GM12874 (cell line): ENCODE measurements at regions not wholly inside any gene's neighbourhood (a gene's known extent, or its start where the extent isn't known, plus 50 kb on each side); places are given as distances from the start of the nearest gene placed in this dataset.

Experiments
- TF ChIP-seq, protein P1 (sequence below): IDR thresholded peaks from 2 replicates; pipeline ENCODE4 v1.5.1; 2011; ENCODE audit warnings: low read depth, mild to moderate bottlenecking, control low read depth, low read length, moderate library complexity; ENCODE audit not compliant: insufficient read depth

DNA sequence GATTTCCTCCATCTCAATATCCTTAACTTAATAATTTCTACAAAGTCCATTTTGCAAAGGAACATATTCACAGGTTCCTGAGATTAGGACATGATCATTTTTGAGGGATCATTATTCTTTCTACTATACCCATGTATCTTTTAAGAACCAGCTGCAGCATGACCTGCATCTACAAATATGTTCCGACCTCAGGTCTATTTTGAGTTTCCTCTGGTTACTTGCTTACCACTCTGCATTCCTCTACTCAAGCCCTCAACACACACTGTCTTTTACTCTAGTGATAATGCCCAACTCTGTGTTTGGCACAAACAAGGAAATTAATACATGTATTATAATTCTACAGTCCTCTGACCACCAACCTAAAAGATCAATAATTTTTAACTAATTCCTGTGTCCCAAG is 386.1 kb downstream of the DNAH5 start:
- TF ChIP-seq, protein P1, sequence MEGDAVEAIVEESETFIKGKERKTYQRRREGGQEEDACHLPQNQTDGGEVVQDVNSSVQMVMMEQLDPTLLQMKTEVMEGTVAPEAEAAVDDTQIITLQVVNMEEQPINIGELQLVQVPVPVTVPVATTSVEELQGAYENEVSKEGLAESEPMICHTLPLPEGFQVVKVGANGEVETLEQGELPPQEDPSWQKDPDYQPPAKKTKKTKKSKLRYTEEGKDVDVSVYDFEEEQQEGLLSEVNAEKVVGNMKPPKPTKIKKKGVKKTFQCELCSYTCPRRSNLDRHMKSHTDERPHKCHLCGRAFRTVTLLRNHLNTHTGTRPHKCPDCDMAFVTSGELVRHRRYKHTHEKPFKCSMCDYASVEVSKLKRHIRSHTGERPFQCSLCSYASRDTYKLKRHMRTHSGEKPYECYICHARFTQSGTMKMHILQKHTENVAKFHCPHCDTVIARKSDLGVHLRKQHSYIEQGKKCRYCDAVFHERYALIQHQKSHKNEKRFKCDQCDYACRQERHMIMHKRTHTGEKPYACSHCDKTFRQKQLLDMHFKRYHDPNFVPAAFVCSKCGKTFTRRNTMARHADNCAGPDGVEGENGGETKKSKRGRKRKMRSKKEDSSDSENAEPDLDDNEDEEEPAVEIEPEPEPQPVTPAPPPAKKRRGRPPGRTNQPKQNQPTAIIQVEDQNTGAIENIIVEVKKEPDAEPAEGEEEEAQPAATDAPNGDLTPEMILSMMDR: no peak

DNA sequence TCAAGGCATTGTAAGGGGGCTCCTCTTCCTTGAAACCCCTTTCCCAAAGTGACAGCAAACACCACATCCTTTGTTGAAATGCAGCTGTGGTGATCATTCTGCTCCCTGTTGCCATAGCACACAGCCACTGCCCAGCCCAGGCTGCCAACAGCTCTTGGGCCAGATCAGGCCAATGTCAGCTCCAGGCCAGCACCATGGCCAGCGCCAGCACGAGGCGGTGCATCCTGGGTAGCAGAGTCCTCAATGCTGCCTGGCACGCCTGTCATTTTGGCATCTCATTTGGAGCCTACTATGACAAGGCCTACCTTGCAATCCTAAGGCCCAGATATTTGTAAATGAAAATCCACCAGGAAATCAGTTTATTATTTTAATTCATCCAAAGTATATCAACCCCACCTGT is 390.6 kb downstream of the DNAH5 start:
- TF ChIP-seq, protein P1: no peak

DNA sequence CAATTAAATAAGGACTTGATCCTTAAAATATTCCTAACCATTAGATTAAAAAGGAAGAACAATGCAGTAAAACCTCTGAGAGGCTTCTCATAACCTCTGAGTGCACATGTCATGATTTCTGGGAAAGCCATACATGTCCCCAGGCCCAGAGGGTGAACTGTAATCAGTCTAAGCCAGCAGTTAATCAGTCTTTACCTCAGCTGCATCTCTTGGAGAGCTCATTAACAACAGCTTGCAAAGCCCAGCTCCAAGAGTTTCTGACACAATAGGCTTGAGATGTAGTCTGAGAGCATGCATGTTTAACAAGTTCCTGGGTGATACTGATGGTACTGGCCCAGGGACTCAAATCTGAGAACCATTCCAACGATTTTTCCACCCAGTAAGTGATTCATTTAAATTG is 392.1 kb downstream of the DNAH5 start:
- TF ChIP-seq, protein P1: no peak

DNA sequence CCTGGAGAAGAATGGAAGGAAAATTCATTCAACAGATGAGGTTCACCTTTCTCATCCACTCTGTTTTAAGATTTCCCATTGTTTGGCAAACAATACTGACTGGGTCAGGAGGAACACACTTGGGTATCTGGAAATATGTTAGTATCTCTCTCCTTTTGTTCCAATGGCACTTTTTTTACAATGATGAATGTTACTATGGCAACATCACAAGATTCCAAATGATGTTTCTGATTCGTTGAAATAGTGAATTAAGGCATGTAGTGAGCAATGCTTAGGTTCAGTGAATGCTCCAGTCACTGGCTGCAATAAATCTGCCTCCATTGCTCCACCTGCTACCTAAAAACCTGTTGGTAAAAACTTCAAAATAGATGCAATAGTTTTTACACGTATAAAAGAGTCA is 392.8 kb downstream of the DNAH5 start:
- TF ChIP-seq, protein P1: no peak

DNA sequence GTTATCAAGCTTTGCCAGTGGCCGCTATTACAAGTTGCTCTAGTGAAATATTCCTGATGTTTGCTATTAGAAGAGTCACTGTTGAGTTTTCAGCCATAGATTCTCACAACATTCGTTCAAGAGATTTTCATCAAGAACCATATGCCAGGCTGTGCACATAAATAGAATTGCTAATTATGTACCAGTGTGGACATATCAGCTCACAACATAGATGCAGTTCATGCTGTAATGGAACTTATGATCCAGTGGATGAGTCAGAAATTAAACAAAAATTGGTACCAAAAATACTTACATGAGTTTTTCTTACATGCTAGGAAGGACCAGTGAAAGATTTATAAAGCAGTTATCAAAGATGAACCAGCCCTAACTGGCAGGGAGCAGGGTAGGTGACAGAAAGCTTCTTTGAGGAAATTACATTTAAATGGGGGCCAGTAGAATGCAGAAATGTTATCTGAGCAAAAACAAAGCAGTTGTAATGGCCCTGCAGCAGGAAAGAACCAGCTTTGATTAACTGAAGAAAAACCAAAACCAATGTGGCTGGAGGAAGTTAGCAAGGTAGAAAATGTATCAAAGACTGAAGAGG is 404.2 kb downstream of the DNAH5 start:
- TF ChIP-seq, protein P1: no peak

DNA sequence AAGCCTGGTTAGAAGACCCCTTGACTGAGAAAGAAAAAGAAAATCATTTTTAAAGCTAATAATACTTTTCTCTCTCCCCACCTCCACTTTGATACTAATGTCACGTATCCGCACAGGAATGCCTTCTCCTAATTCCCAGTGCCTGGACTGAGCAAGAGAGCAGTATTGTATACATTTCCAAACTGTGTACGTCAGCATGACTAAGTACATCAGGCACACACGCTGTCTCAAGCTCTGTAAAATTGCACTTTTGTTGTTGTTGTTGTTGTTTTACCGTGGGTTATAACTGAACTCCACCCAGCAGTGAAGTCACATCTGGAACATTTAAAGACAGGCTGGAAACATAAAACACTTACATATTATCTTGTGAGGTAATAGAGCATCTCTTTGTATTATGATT is 407.6 kb downstream of the DNAH5 start:
- TF ChIP-seq, protein P1: no peak

DNA sequence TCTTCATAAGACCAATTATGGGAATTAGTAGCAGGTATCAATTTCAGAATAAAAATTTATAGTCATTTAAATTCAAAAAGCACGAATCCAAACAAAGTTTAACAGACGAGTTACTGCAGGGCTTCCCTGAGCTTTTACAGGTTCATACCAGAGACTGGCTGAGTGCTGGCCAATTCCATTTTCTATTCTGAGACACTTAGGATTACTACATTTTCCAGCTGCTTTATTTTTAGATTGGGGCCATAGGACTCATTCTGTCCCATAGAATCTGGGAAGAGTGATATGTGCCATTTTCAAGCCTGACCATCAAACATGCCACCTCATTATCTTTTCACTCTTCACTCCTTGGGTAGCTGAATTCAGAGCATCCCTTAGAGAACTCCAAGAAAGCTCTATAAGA is 410.7 kb downstream of the DNAH5 start:
- TF ChIP-seq, protein P1: no peak
